ENCODE measurements at regions not wholly inside any gene's neighbourhood (a gene's known extent, or its start where the extent isn't known, plus 50 kb on each side); places are given as distances from the start of the nearest gene placed in this dataset.
"Not testable (repeated sequence)": the region's sequence is repeated elsewhere in the genome, so short reads cannot be mapped to it uniquely, and the experiment has no call there.

DNA sequence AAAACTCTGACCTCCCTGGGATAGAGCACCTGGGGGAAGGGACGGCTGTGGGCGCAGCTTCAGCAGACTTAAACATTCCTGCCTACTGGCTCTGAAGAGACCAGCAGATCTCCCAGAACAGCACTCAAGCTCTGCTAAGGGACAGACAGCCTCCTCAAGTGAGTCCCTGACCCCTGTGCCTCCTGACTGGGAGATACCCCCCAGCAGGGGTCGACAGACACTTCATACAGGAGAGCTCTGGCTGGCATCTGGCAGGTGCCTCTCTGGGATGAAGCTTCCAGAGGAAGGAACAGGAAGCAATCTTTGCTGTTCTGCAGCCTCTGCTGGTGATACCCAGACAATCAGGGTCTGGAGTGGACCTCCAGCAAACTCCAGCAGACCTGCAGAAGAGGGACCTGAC lies 108.5 kb upstream of the CAB39 start:
- TF ChIP-seq, protein P1, sequence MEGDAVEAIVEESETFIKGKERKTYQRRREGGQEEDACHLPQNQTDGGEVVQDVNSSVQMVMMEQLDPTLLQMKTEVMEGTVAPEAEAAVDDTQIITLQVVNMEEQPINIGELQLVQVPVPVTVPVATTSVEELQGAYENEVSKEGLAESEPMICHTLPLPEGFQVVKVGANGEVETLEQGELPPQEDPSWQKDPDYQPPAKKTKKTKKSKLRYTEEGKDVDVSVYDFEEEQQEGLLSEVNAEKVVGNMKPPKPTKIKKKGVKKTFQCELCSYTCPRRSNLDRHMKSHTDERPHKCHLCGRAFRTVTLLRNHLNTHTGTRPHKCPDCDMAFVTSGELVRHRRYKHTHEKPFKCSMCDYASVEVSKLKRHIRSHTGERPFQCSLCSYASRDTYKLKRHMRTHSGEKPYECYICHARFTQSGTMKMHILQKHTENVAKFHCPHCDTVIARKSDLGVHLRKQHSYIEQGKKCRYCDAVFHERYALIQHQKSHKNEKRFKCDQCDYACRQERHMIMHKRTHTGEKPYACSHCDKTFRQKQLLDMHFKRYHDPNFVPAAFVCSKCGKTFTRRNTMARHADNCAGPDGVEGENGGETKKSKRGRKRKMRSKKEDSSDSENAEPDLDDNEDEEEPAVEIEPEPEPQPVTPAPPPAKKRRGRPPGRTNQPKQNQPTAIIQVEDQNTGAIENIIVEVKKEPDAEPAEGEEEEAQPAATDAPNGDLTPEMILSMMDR (IDR thresholded peaks at IDR 0.05) = not testable (repeated sequence)
- TF ChIP-seq EZH2 (IDR thresholded peaks at IDR 0.05; ENCODE audit: borderline replicate concordance, insufficient read depth, low read depth, low read length, poor library complexity, severe bottlenecking) = not testable (repeated sequence)

Data from B cell (primary cell).